ENCODE measurements at regions not wholly inside any gene's neighbourhood (a gene's known extent, or its start where the extent isn't known, plus 50 kb on each side); places are given as distances from the start of the nearest gene placed in this dataset.

GRCh38 chr1:178630417-178630816, 94.6 kb upstream of the RALGPS2 start:
- TF ChIP-seq CTCF (IDR thresholded peaks at IDR 0.05; ENCODE audit: low read depth, low read length), result no peak
- TF ChIP-seq EZH2phosphoT487 (IDR thresholded peaks at IDR 0.05; ENCODE audit: low read depth), result no peak
